IMR-90 (cell line): ENCODE measurements at regions not wholly inside any gene's neighbourhood (a gene's known extent, or its start where the extent isn't known, plus 50 kb on each side); places are given as distances from the start of the nearest gene placed in this dataset.

Experiments
- ATAC-seq: fragments of 200-7000 bp; cut with Tn5 transposase; 2 replicates; pipeline ENCODE4 v1.9.1; 2020; ENCODE audit warnings: low read depth, mild to moderate bottlenecking, moderate library complexity
- BruUV-seq: library from RNA; stranded (reverse); fragments of 400-500 nt; replicated peaks from 2 replicates; lab custom pipeline; 2021; lab: Mats Ljungman, UMichigan
- CTCF ChIA-PET: fragments of 300-600 bp; formaldehyde crosslinking; extraction: SDS; loops from one replicate; lab custom pipeline; 2021; ENCODE audit warnings: antibody characterized with exemption; lab: Yijun Ruan, JAX
- POLR2A ChIA-PET: fragments of 300-600 bp; sonication (Branson Sonifier 250); formaldehyde crosslinking; loops from one replicate; lab custom pipeline; 2022; ENCODE audit warnings: antibody characterized with exemption; ENCODE audit not compliant: unreplicated experiment; lab: Charles Lee
- DNase-seq: peaks from one replicate; pipeline ENCODE4 v3.0.0; 2013
- H2AFZ ChIP-seq: replicated peaks from 2 replicates; pipeline ENCODE3; 2013; ENCODE audit warnings: low read length, mild to moderate bottlenecking; ENCODE audit not compliant: poor library complexity
- H2AK5ac ChIP-seq: 2 replicates; pipeline ENCODE4 v1.6.1; 2013; ENCODE audit warnings: low read depth, low read length, inconsistent platforms
- H2AK9ac ChIP-seq: replicated peaks from 2 replicates; pipeline ENCODE3; 2013; ENCODE audit warnings: mild to moderate bottlenecking, low read depth, low read length, moderate library complexity; ENCODE audit not compliant: poor library complexity
- H2BK120ac ChIP-seq: 2 replicates; pipeline ENCODE4 v1.6.1; 2013; ENCODE audit warnings: low read depth, low read length, inconsistent platforms
- H2BK15ac ChIP-seq: 3 replicates; pipeline ENCODE4 v1.6.1; 2013; ENCODE audit warnings: low read depth, low read length, inconsistent platforms
- H2BK20ac ChIP-seq: 2 replicates; pipeline ENCODE4 v1.6.1; 2013; ENCODE audit warnings: low read depth, mild to moderate bottlenecking, inconsistent platforms, low read length, moderate library complexity
- H2BK5ac ChIP-seq: 2 replicates; pipeline ENCODE4 v1.6.1; 2013; ENCODE audit warnings: mild to moderate bottlenecking, low read depth, low read length, inconsistent platforms; ENCODE audit not compliant: poor library complexity, severe bottlenecking
- H3K14ac ChIP-seq: replicated peaks from 2 replicates; pipeline ENCODE4 v1.6.1; 2013; ENCODE audit warnings: low read depth, low read length, inconsistent platforms
- H3K18ac ChIP-seq: 2 replicates; pipeline ENCODE4 v1.6.1; 2013; ENCODE audit warnings: low read depth, low read length, control low read depth
- H3K23ac ChIP-seq: 2 replicates; pipeline ENCODE4 v1.6.1; 2013; ENCODE audit warnings: low read depth, low read length, inconsistent platforms
- H3K27ac ChIP-seq: 2 replicates; pipeline ENCODE4 v1.5.1; 2013; ENCODE audit warnings: mild to moderate bottlenecking, control low read depth, low read length; ENCODE audit not compliant: insufficient read depth
- H3K27me3 ChIP-seq: 2 replicates; pipeline ENCODE4 v1.6.1; 2013; ENCODE audit warnings: low read length; ENCODE audit not compliant: control insufficient read depth, insufficient read depth
- H3K36me3 ChIP-seq: 2 replicates; pipeline ENCODE4 v1.6.1; 2013; ENCODE audit warnings: low read length, mixed read lengths; ENCODE audit not compliant: control insufficient read depth, insufficient read depth
- H3K4ac ChIP-seq: 2 replicates; pipeline ENCODE4 v1.6.1; 2013; ENCODE audit warnings: low read depth, low read length, inconsistent platforms
- H3K4me1 ChIP-seq: 2 replicates; pipeline ENCODE4 v1.6.1; 2013; ENCODE audit warnings: low read length, mixed read lengths; ENCODE audit not compliant: control insufficient read depth, insufficient read depth
- H3K4me2 ChIP-seq: 2 replicates; pipeline ENCODE4 v1.6.1; 2013; ENCODE audit warnings: low read depth, mild to moderate bottlenecking, control low read depth, low read length, moderate library complexity
- H3K4me3 ChIP-seq: 2 replicates; pipeline ENCODE4 v1.5.1; 2013; ENCODE audit warnings: low read depth, mild to moderate bottlenecking, control low read depth, low read length, moderate library complexity; ENCODE audit not compliant: insufficient read depth
- H3K56ac ChIP-seq: 2 replicates; pipeline ENCODE4 v1.6.1; 2013; ENCODE audit warnings: low read length, inconsistent platforms; ENCODE audit not compliant: insufficient read depth; ENCODE audit errors: extremely low read depth
- H3K79me1 ChIP-seq, 2 experiments: 2 replicates each; pipeline ENCODE4 v1.6.1; 2013; ENCODE audit warnings: low read length in 2 of 2, inconsistent platforms in 1 of 2, low read depth in 1 of 2
- H3K9ac ChIP-seq: 2 replicates; pipeline ENCODE4 v1.6.1; 2013; ENCODE audit warnings: low read depth, low read length, control low read depth
- H3K9me1 ChIP-seq: 2 replicates; pipeline ENCODE4 v1.6.1; 2013; ENCODE audit warnings: low read length, inconsistent platforms; ENCODE audit not compliant: insufficient read depth
- H3K9me3 ChIP-seq: 2 replicates; pipeline ENCODE4 v1.6.1; 2013; ENCODE audit warnings: low read length; ENCODE audit not compliant: control insufficient read depth, insufficient read depth
- H4K20me1 ChIP-seq: 2 replicates; pipeline ENCODE4 v1.6.1; 2013; ENCODE audit warnings: low read length, inconsistent platforms; ENCODE audit not compliant: insufficient read depth
- H4K5ac ChIP-seq: 2 replicates; pipeline ENCODE4 v1.6.1; 2013; ENCODE audit warnings: mild to moderate bottlenecking, low read depth, low read length, control low read depth
- H4K8ac ChIP-seq, 2 experiments: 2 replicates each; pipeline ENCODE4 v1.6.1; 2013; ENCODE audit warnings: low read depth in 2 of 2, low read length in 2 of 2, control low read depth in 1 of 2, inconsistent platforms in 1 of 2
- H4K91ac ChIP-seq: 2 replicates; pipeline ENCODE4 v1.6.1; 2013; ENCODE audit warnings: low read depth, low read length, inconsistent platforms; ENCODE audit not compliant: insufficient read depth
- CTCF ChIP-seq: conservative IDR thresholded peaks from 2 replicates; pipeline ENCODE4 v1.5.1; 2012; ENCODE audit warnings: mild to moderate bottlenecking, low read depth, low read length, improper control_type of control experiment
- FOS ChIP-seq: fragments of 150-350 bp; IDR thresholded peaks from 2 replicates; pipeline ENCODE4 v1.6.1; 2016; ENCODE audit warnings: low read depth, low read length
- MXI1 ChIP-seq: IDR thresholded peaks from 2 replicates; pipeline ENCODE4 v1.6.1; 2012; ENCODE audit warnings: low read depth, mild to moderate bottlenecking, low read length, moderate library complexity, borderline replicate concordance
- POLR2A ChIP-seq: IDR thresholded peaks from 2 replicates; pipeline ENCODE4 v1.6.1; 2012; ENCODE audit warnings: mild to moderate bottlenecking, low read depth, low read length
- RAD21 ChIP-seq: IDR thresholded peaks from 2 replicates; pipeline ENCODE4 v1.6.1; 2012; ENCODE audit warnings: low read length, improper control_type of control experiment
- WGBS, 2 experiments: methylation state at CpG; one replicate each; pipeline versions ENCODE4 v1.1.5 to v1.1.7; 2013; ENCODE audit warnings: missing lambda C conversion rate in 2 of 2; ENCODE audit not compliant: insufficient read length in 1 of 2; ENCODE audit errors: extremely low coverage in 2 of 2; 5-methylcytosine and 5-hydroxymethylcytosine counted together
- dilution Hi-C: fragments of 300-500 bp; cut with HindIII; formaldehyde crosslinking; loops from one replicate; pipeline ENCODE4 v1.14.3; 2018; ENCODE audit warnings: low sequenced_read_pairs; ENCODE audit not compliant: unreplicated experiment
- in situ Hi-C: fragments of 300-500 bp; cut with MboI; formaldehyde crosslinking; loops from 3 replicates; pipeline ENCODE4 v1.14.3; 2019; ENCODE audit warnings: low sequenced_read_pairs, inconsistent platforms, mixed read lengths
- intact Hi-C: fragments of 100-400 bp; cut with micrococcal nuclease; formaldehyde crosslinking; loops from 2 replicates; pipeline ENCODE4 v1.10.0; 2022

DNA sequence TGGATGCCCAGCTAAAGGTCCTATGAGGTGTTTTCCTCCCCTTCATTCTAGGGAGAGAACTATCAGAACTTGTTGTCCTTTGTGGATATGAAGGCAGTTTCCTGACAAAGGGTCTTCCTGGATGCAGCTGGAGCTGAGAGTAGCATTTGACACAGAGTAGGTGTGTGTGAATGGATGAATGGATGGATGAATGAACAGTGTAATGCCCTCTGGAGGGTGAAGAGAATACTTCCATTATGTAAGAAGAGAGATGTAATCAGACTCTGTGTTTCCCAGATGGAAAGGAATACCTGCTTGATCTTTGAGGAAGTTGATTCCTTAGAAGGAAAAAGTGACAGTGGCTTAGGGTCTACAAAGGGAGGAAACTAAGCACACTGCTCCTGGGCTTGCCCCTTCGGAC is 55.4 kb upstream of the AADAT start:
- H4K20me1 ChIP-seq: no peaks in the 10 kb centered on the region
- intact Hi-C loops: no loop called here
- CTCF ChIA-PET: no interaction called here

More for the DNA sequence above, 55.4 kb upstream of the AADAT start:
- ATAC-seq (no peak), DNase-seq (no peak)
- no peak for TF ChIP-seq CTCF
- no peak for TF ChIP-seq FOS
- TF ChIP-seq POLR2A: no peak
- no peak for TF ChIP-seq RAD21
- TF ChIP-seq MXI1: no peak
- dilution Hi-C loops: no loop called here
- POLR2A ChIA-PET: no interaction called here
- Histone ChIP-seq H3K36me3 (no peaks in the 10 kb centered on the region), H3K79me1 (no peaks in the 10 kb centered on the region), H2BK120ac (no peak overlapping the region), H3K4me1 (no peaks in the 10 kb centered on the region), H2BK20ac (no peak overlapping the region), H3K4ac (no peak overlapping the region), H3K9ac (no peak overlapping the region), H2AK9ac (no peak overlapping the region), H2BK15ac (no peak overlapping the region), H3K56ac (no peak overlapping the region), H2AK5ac (no peak overlapping the region), H4K91ac (no peak overlapping the region), H4K5ac (no peak overlapping the region), H2AFZ (no peak overlapping the region), H3K27me3 (no peaks in the 10 kb centered on the region), H4K8ac (no peak overlapping the region), H3K23ac (no peak overlapping the region), H3K4me2 (no peak overlapping the region), H2BK5ac (no peak overlapping the region), H3K9me3 (no peaks in the 10 kb centered on the region), H3K27ac (no peak overlapping the region), H3K18ac (no peak overlapping the region), H3K4me3 (no peak overlapping the region), H3K14ac (no peak overlapping the region), H3K9me1 (no peaks in the 10 kb centered on the region)
- no TSS peak for BruUV-seq
- in situ Hi-C loops: no loop called here
- no CpG with 5 or more reads among the region's 1 CpG for WGBS, 2 experiments
